ENCODE measurements at regions not wholly inside any gene's neighbourhood (a gene's known extent, or its start where the extent isn't known, plus 50 kb on each side); places are given as distances from the start of the nearest gene placed in this dataset.

DNA sequence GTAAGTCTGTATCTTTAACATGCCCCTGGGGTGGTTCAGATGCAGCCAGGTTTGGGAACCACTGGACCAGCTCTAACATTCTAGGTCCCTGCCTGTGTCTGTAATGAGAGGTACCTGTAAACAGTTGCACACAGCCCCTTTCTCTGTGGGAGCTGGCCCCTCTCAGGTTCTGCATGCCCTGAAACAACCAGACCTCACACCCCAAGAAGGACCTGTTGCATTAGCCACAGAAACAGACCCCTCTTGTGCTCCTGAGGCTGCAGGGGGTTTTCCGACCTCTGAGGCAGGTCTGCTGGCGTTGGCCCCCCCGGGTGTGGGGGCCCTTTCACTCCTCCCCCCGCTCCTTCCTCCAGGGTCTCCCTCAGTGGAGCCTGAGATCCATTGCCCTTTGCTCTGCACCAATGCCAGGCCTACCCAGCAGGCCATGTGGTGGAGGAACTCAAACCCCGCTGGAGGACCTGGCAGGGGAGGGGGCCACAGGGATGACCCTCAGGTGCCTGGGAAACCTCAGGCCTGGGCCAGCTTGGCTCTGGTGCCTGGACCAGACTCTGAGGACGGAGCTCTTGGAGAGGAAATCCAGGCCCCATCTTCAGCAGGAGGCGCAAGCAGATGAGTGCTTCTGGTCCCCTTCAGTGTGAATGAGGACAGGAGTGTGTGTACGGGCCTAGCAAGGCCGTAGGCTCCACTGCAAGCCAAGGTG, 61.4 kb upstream of the PJA1 start:
- no peak for DNase-seq

DNA sequence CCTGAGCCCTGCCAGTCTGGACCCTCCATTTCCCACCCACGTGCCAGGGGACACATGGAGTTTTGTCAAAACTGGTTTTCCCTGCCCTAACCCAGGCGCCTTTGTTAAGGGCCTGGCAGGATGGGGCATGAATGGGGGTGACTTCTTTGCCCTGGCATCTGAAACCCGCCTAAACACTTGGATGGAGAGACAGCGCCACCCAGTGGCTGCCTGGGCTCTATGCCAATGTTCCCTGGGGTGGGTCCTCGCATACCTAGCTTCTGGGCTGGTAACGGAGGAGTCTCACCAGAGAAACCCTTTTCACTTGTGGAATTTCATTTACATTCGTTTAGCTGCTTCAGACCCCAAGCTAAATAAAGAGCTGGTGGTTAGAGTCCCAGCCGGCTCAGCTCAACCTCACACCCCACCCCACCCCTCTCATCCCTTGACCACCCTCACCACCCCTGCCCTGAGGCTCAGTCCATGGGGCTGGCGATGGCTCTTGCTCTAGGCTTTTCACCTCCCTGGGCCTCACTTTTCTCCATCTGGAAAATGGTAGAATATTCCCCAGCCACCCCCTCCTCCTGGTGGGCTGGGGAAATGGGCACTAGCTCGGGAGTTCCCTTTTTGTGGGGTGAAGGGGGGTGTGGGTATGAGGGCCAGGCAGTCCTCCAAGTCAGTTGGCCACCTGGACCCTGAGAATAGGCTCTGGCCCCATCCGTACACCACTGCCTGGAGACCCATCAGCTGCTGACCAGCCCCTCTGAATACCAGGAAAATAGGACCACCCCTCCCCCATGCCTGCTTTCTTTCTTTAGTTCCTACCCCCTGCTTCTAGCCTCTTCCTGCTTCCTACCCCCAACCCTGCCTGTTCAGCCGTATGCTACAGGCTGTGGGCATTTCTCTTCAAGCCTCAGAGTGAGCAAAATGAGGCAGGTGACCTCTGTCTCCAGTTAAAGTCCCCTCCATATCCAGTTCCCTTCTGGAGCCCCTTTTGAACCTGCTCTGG, 57.1 kb upstream of the PJA1 start:
- peak; percentile 75 for DNase-seq

- DNase-seq: no peak
These were observed 56.2 kb upstream of the PJA1 start for GRCh38 chrX:69221239-69222102.

DNA sequence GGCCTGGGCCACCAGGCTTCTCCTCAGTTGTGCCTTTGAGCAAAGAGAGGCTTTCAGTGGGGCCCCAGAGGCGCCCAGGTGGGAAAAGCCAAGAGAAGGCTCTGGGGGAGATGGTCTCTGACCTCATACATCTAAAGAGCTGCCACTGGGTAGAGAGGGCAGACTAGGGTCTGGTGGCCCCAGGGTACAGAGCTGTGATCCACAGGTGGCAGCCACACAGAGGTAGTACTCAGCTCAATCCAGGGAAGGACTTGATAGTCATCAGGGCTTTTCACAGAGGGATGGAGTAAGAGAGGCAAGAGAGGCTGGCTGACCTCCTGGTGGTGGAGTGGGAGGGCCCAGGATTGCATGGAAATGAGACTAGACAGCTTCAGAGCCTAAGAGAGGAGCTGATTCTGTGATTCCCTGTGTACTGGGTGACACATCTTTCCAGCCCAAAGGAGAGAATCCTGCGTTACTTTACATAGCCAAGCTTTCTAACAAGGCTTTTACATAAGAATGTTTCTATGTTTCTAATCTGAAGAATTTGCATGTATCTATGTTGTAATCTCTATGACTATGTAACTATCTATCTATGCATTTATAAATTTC, 53.2 kb upstream of the PJA1 start:
- DNase-seq: no peak

DNA sequence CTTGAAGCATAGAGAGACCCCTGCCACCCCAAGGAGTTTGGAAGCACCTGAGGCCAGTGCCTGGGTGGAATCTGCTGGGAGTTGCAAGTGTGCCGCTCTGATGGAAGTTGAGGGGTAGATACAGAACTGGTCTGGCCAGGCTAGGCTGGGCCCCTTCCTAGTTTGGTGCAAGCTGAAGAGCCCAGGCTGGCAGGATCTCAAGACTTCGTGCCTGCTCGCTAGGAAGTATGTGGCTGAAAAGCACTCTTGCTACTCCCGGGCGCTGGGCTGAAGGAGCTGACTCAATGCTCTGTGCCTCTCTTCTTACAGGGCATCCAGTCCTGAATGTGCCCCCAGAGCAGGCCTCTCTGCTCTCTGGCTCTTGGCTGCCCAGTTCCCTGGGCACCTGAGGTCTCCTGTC, 51.7 kb upstream of the PJA1 start:
- no peak for DNase-seq

- no peak for DNase-seq
These were observed 51.2 kb upstream of the PJA1 start for GRCh38 chrX:69216446-69216845.

DNA sequence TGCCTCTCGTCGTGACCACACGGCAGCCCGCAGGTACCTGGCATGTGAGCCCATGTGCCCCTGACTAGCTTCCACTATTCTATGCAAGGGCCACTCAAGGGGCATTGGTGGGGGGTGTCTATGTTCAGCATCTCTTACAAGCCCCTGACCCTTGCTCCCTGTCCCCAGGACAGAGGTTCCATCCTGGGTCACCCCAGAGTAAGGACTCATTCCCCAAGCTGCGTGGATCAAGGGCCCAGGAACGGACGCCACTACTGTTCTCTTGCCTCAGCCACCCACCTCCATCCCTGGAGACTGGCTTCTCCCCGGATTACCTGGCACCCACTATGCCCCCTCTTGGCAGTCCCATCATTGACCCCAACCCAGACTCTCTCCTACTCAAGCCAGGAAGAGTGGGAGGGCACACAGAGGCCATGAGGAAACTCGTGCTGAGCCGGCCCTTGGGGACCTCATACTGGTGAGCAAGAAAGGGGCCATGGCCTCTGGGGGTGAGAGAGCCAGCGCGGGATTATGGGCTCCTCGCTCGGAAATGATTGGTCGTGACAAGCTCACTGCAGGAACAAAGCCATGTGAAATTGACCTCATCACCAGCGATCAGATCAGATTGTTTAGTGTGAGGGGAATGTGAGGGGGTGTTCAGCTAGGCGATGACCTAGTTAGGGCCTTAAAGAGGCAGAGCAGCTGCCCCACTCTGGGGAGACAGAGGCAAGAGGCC, 50.1 kb upstream of the PJA1 start:
- DNase-seq: no peak

Data from fibroblast of skin of scalp (primary cell).